ENCODE measurements at regions not wholly inside any gene's neighbourhood (a gene's known extent, or its start where the extent isn't known, plus 50 kb on each side); places are given as distances from the start of the nearest gene placed in this dataset.

- no peak for TF ChIP-seq EZH2 (IDR thresholded peaks at IDR 0.05; ENCODE audit: borderline replicate concordance, low read depth, low read length, poor library complexity, severe bottlenecking)
- TF ChIP-seq, protein P1, sequence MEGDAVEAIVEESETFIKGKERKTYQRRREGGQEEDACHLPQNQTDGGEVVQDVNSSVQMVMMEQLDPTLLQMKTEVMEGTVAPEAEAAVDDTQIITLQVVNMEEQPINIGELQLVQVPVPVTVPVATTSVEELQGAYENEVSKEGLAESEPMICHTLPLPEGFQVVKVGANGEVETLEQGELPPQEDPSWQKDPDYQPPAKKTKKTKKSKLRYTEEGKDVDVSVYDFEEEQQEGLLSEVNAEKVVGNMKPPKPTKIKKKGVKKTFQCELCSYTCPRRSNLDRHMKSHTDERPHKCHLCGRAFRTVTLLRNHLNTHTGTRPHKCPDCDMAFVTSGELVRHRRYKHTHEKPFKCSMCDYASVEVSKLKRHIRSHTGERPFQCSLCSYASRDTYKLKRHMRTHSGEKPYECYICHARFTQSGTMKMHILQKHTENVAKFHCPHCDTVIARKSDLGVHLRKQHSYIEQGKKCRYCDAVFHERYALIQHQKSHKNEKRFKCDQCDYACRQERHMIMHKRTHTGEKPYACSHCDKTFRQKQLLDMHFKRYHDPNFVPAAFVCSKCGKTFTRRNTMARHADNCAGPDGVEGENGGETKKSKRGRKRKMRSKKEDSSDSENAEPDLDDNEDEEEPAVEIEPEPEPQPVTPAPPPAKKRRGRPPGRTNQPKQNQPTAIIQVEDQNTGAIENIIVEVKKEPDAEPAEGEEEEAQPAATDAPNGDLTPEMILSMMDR (conservative IDR thresholded peaks at IDR 0.05; ENCODE audit: low read depth, low read length): no peak
Observed at GRCh38 chr6:165782134-165782533, 119.1 kb upstream of the PDE10A start.

Measured in A673 (cell line).